K562 (cell line): ENCODE measurements at regions not wholly inside any gene's neighbourhood (a gene's known extent, or its start where the extent isn't known, plus 50 kb on each side); places are given as distances from the start of the nearest gene placed in this dataset.

Experiments
- ATAC-seq: fragments of 200-7000 bp; cut with Tn5 transposase; 3 replicates; pipeline ENCODE4 v1.9.1; 2020; ENCODE audit warnings: moderate library complexity
- BruUV-seq: library from RNA; stranded (reverse); fragments of 400-500 nt; replicated peaks from 2 replicates; lab custom pipeline; 2021; lab: Mats Ljungman, UMichigan
- CTCF ChIA-PET: fragments of 300-600 bp; formaldehyde crosslinking; extraction: SDS; loops from one replicate; lab custom pipeline; 2021; ENCODE audit warnings: low intra/inter-chr PET ratio; lab: Yijun Ruan, JAX
- POLR2A ChIA-PET: fragments of 300-600, 350-650 bp; sonication (Branson Sonifier 250); formaldehyde crosslinking; extraction: SDS; loops from one replicate; lab custom pipeline; 2021; ENCODE audit warnings: antibody characterized with exemption, inconsistent platforms; lab: Yijun Ruan, JAX
- DNase-seq, 4 experiments: peaks; one replicate each; pipeline versions ENCODE4 v3.0.0 to v3.0.0-alpha.2; 2011 to 2018; ENCODE audit warnings: low spot score in 3 of 4, mixed read lengths in 3 of 4; ENCODE audit errors: extremely low read depth in 1 of 4
- FAIRE-seq: peaks from 2 replicates; lab custom pipeline; 2011; peaks lifted over from hg19 to GRCh38; lab: Jason Lieb, UNC
- H2AFZ ChIP-seq: 2 replicates; pipeline ENCODE4 v1.6.0; 2011; ENCODE audit warnings: low read depth, low read length, control low read depth, inconsistent platforms
- H3K27ac ChIP-seq: fragments of 200-600 bp; 3 replicates; pipeline ENCODE4 v1.8.0; 2011; ENCODE audit warnings: low read depth, mild to moderate bottlenecking, control low read depth, inconsistent platforms, low read length, moderate library complexity, mixed read lengths; ENCODE audit errors: extremely low read depth
- H3K27me3 ChIP-seq, 2 experiments: fragments of 300-600 bp in 1 of 2; 2 replicates in 1 of 2; 3 replicates in 1 of 2; pipeline versions ENCODE4 v1.6.0 to v1.8.0; 2011; ENCODE audit warnings: inconsistent platforms in 2 of 2, low read length in 2 of 2, mild to moderate bottlenecking in 1 of 2, mixed read lengths in 1 of 2, moderate library complexity in 1 of 2; ENCODE audit not compliant: control insufficient read depth in 2 of 2, insufficient read depth in 2 of 2
- H3K36me3 ChIP-seq: fragments of 300-600 bp; 3 replicates; pipeline ENCODE4 v1.8.0; 2011; ENCODE audit warnings: mild to moderate bottlenecking, low read length, inconsistent platforms; ENCODE audit not compliant: control insufficient read depth, insufficient read depth
- H3K4me1 ChIP-seq, 2 experiments: fragments of 200-600 bp in 1 of 2; replicated peaks in 1 of 2; 2 replicates in 1 of 2; 3 replicates in 1 of 2; pipeline versions ENCODE4 v1.5.1 to v1.8.0; 2011; ENCODE audit warnings: inconsistent platforms in 2 of 2, low read length in 2 of 2, mild to moderate bottlenecking in 1 of 2, mixed read lengths in 1 of 2, moderate library complexity in 1 of 2; ENCODE audit not compliant: control insufficient read depth in 2 of 2, insufficient read depth in 2 of 2
- H3K4me2 ChIP-seq: 2 replicates; pipeline ENCODE4 v1.6.1; 2011; ENCODE audit warnings: low read length, control low read depth, inconsistent platforms, mixed read lengths; ENCODE audit not compliant: insufficient read depth
- H3K4me3 ChIP-seq: fragments of 200-600 bp; sonication (generic), shearing (Covaris generic); 2 replicates; pipeline ENCODE4 v1.5.1; 2016; ENCODE audit warnings: control low read depth, inconsistent platforms
- H3K79me2 ChIP-seq: fragments of 200-600 bp; 3 replicates; pipeline ENCODE4 v1.8.0; 2011; ENCODE audit warnings: low read length, inconsistent platforms; ENCODE audit not compliant: control insufficient read depth, insufficient read depth
- H3K9ac ChIP-seq, 2 experiments: 2 replicates each; pipeline versions ENCODE4 v1.6.0 to v1.6.1; 2011; ENCODE audit warnings: low read depth in 2 of 2, low read length in 2 of 2, control low read depth in 1 of 2, inconsistent platforms in 1 of 2, mild to moderate bottlenecking in 1 of 2, mixed read lengths in 1 of 2; ENCODE audit not compliant: insufficient read depth in 1 of 2
- H3K9me1 ChIP-seq: one replicate; pipeline ENCODE4 v1.6.0; 2011; ENCODE audit warnings: inconsistent platforms, mild to moderate bottlenecking, low read length, moderate library complexity; ENCODE audit not compliant: control insufficient read depth, insufficient read depth
- H3K9me3 ChIP-seq: replicated peaks from 2 replicates; pipeline ENCODE4 v1.5.1; 2011; ENCODE audit warnings: low read depth, low read length, inconsistent platforms; ENCODE audit not compliant: control insufficient read depth, insufficient read depth
- H4K20me1 ChIP-seq: replicated peaks from 2 replicates; pipeline ENCODE4 v1.6.1; 2011; ENCODE audit warnings: low read length, inconsistent platforms, mixed read lengths; ENCODE audit not compliant: control insufficient read depth, insufficient read depth
- ZBED1 ChIP-seq: IDR thresholded peaks from 2 replicates; pipeline ENCODE4 v1.6.1; 2014
- WGBS: fragments of 100-300 bp; shearing (Covaris generic); methylation state at CpG from one replicate; pipeline ENCODE4 v1.1.6; 2016; ENCODE audit warnings: low coverage, mixed read lengths; ENCODE audit not compliant: insufficient coverage; ENCODE audit errors: missing lambda C conversion rate; 5-methylcytosine and 5-hydroxymethylcytosine counted together
- in situ Hi-C: fragments of 300-500 bp; cut with MboI; formaldehyde crosslinking; loops from 4 replicates; pipeline ENCODE4 v1.15.0; 2018; ENCODE audit warnings: inconsistent platforms, mixed read lengths
- intact Hi-C: fragments of 100-400 bp; cut with micrococcal nuclease; formaldehyde crosslinking; loops from 2 replicates; pipeline ENCODE4 v1.14.2; 2022
- TF ChIP-seq, protein P1 (sequence below): IDR thresholded peaks from 2 replicates; pipeline ENCODE4 v1.6.1; 2014; ENCODE audit warnings: antibody characterized with exemption
- TF ChIP-seq, protein P2 (sequence below): IDR thresholded peaks from 2 replicates; pipeline ENCODE4 v1.6.1; 2012; ENCODE audit warnings: low read depth, low read length, improper control_type of control experiment, borderline replicate concordance
- TF ChIP-seq, protein P3 (sequence below): sonication (generic); formaldehyde crosslinking; IDR thresholded peaks from 2 replicates; pipeline ENCODE4 v1.9.0; 2022; ENCODE audit warnings: mild to moderate bottlenecking, missing genetic modification reagents
- TF ChIP-seq, protein P4 (sequence below): sonication (generic); formaldehyde crosslinking; IDR thresholded peaks from 2 replicates; pipeline ENCODE4 v1.5.0; 2020; ENCODE audit warnings: missing genetic modification reagents
- TF ChIP-seq, protein P5 (sequence below): fragments of 250-450 bp; sonication (Bioruptor Pico); IDR thresholded peaks from 2 replicates; pipeline ENCODE4 v1.4.0; 2020; ENCODE audit warnings: mild to moderate bottlenecking, moderate library complexity

DNA sequence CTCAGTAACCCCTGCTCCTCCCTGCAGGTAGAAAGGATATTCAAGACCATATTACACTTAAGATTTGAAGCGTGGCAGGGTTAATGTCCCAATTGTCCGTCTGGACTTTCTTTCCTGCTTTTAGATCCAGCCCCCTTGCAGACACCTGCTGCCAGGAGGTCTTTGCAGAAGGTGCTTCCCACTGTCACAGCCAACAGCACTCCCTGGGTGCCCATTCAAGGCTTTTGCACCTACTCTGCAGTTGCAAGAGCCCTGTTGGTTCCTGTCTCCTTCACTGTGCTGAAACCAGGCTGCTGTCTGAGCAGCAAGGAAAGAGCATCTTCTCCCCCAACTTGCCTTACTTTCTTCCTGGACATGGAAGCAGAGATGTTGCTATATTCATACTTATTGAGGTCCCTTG, 1043.0 kb upstream of the POU3F3 start:
- H3K36me3 ChIP-seq = no peaks in the 10 kb centered on the region
- no peaks in the 10 kb centered on the region for H3K9me3 ChIP-seq
- WGBS = 5% methylated on average over 2 of the region's 2 CpGs
- intact Hi-C loops = no loop called here
- H3K4me3 ChIP-seq = no peak overlapping the region
- in situ Hi-C loops = no loop called here
- H3K79me2 ChIP-seq = no peaks in the 10 kb centered on the region
- no peak overlapping the region for H3K4me2 ChIP-seq
- H2AFZ ChIP-seq = no peak overlapping the region
- FAIRE-seq (no peak), DNase-seq (no peak), ATAC-seq (no peak)
- no peak overlapping the region for H3K27ac ChIP-seq
- POLR2A ChIA-PET = no interaction called here
- H3K9ac ChIP-seq = no peak overlapping the region
- TF ChIP-seq, protein P1, sequence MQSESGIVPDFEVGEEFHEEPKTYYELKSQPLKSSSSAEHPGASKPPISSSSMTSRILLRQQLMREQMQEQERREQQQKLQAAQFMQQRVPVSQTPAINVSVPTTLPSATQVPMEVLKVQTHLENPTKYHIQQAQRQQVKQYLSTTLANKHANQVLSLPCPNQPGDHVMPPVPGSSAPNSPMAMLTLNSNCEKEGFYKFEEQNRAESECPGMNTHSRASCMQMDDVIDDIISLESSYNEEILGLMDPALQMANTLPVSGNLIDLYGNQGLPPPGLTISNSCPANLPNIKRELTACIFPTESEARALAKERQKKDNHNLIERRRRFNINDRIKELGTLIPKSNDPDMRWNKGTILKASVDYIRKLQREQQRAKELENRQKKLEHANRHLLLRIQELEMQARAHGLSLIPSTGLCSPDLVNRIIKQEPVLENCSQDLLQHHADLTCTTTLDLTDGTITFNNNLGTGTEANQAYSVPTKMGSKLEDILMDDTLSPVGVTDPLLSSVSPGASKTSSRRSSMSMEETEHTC = no peak
- TF ChIP-seq, protein P2, sequence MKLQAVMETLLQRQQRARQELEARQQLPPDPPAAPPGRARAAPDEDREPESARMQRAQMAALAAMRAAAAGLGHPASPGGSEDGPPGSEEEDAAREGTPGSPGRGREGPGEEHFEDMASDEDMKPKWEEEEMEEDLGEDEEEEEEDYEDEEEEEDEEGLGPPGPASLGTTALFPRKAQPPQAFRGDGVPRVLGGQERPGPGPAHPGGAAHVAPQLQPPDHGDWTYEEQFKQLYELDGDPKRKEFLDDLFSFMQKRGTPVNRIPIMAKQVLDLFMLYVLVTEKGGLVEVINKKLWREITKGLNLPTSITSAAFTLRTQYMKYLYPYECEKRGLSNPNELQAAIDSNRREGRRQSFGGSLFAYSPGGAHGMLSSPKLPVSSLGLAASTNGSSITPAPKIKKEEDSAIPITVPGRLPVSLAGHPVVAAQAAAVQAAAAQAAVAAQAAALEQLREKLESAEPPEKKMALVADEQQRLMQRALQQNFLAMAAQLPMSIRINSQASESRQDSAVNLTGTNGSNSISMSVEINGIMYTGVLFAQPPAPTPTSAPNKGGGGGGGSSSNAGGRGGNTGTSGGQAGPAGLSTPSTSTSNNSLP = no peak
- TF ChIP-seq, protein P3, sequence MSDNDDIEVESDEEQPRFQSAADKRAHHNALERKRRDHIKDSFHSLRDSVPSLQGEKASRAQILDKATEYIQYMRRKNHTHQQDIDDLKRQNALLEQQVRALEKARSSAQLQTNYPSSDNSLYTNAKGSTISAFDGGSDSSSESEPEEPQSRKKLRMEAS (CRISPR knock-in tag) = no peak
- TF ChIP-seq, protein P4, sequence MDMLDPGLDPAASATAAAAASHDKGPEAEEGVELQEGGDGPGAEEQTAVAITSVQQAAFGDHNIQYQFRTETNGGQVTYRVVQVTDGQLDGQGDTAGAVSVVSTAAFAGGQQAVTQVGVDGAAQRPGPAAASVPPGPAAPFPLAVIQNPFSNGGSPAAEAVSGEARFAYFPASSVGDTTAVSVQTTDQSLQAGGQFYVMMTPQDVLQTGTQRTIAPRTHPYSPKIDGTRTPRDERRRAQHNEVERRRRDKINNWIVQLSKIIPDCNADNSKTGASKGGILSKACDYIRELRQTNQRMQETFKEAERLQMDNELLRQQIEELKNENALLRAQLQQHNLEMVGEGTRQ (CRISPR knock-in tag) = no peak
- TF ChIP-seq, protein P5, sequence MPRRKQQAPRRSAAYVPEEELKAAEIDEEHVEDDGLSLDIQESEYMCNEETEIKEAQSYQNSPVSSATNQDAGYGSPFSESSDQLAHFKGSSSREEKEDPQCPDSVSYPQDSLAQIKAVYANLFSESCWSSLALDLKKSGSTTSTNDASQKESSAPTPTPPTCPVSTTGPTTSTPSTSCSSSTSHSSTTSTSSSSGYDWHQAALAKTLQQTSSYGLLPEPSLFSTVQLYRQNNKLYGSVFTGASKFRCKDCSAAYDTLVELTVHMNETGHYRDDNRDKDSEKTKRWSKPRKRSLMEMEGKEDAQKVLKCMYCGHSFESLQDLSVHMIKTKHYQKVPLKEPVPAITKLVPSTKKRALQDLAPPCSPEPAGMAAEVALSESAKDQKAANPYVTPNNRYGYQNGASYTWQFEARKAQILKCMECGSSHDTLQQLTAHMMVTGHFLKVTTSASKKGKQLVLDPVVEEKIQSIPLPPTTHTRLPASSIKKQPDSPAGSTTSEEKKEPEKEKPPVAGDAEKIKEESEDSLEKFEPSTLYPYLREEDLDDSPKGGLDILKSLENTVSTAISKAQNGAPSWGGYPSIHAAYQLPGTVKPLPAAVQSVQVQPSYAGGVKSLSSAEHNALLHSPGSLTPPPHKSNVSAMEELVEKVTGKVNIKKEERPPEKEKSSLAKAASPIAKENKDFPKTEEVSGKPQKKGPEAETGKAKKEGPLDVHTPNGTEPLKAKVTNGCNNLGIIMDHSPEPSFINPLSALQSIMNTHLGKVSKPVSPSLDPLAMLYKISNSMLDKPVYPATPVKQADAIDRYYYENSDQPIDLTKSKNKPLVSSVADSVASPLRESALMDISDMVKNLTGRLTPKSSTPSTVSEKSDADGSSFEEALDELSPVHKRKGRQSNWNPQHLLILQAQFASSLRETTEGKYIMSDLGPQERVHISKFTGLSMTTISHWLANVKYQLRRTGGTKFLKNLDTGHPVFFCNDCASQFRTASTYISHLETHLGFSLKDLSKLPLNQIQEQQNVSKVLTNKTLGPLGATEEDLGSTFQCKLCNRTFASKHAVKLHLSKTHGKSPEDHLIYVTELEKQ (CRISPR knock-in tag) = no peak
- no peak for TF ChIP-seq ZBED1
- H3K9me1 ChIP-seq = no peaks in the 10 kb centered on the region
- no peaks in the 10 kb centered on the region for H4K20me1 ChIP-seq
- H3K4me1 ChIP-seq = no peaks in the 10 kb centered on the region
- BruUV-seq = no TSS peak
- CTCF ChIA-PET = no interaction called here
- no peaks in the 10 kb centered on the region for H3K27me3 ChIP-seq
